ENCODE measurements at regions not wholly inside any gene's neighbourhood (a gene's known extent, or its start where the extent isn't known, plus 50 kb on each side); places are given as distances from the start of the nearest gene placed in this dataset.

- in situ Hi-C loops (cut with MboI; ENCODE audit: low sequenced_read_pairs) = no loop called here
- Histone ChIP-seq H3K4ac (ENCODE audit: low read depth, low read length) (no peak overlapping the region), H3K4me2 (ENCODE audit: low read depth, low read length) (peak overlapping the region; percentile 41; the same call in 1 of the 2 replicates), H3K36me3 (ENCODE audit: control insufficient read depth, insufficient read depth, low read length) (no peaks in the 10 kb centered on the region), H4K5ac (ENCODE audit: low read depth, low read length) (no peak overlapping the region; the same call in 1 of the 2 replicates), H3K4me3 (ENCODE audit: insufficient read depth, low read depth, low read length) (no peak overlapping the region), H3K9me1 (ENCODE audit: insufficient read depth, low read length) (no peaks in the 10 kb centered on the region), H3K9me3 (ENCODE audit: control insufficient read depth, insufficient read depth, low read length) (no peaks in the 10 kb centered on the region), H3K27me3 (ENCODE audit: control insufficient read depth, insufficient read depth, low read length) (no peaks in the 10 kb centered on the region), H3K56ac (ENCODE audit: extremely low read depth, insufficient read depth, low read length) (no peak overlapping the region), H2BK120ac (ENCODE audit: low read depth, low read length) (0 out of 2 replicates have a peak overlapping the region, but pooled peaks have one; percentile 3), H2AK5ac (ENCODE audit: low read depth, low read length) (no peak overlapping the region), H4K8ac (ENCODE audit: low read depth in 2 of 2, low read length in 2 of 2) (no peak overlapping the region), H2AFZ (replicated peaks; ENCODE audit: low read length, poor library complexity) (no peak overlapping the region), H3K23ac (ENCODE audit: low read depth, low read length) (no peak overlapping the region), H3K79me1 (ENCODE audit: low read depth in 1 of 2, low read length in 2 of 2) (no peaks in the 10 kb centered on the region), H3K27ac (ENCODE audit: insufficient read depth, low read length) (no peak overlapping the region; the same call in 1 of the 2 replicates), H2BK15ac (ENCODE audit: low read depth, low read length) (no peak overlapping the region), H3K4me1 (ENCODE audit: control insufficient read depth, insufficient read depth, low read length) (peaks cover 4% of the 10 kb centered on the region; the same call in 1 of the 2 replicates), H2AK9ac (replicated peaks; ENCODE audit: low read depth, low read length, poor library complexity) (no peak overlapping the region), H3K14ac (replicated peaks; ENCODE audit: low read depth, low read length) (no peak overlapping the region), H2BK5ac (ENCODE audit: low read depth, low read length, poor library complexity, severe bottlenecking) (peak overlapping the region; percentile 73), H4K91ac (ENCODE audit: insufficient read depth, low read depth, low read length) (no peak overlapping the region), H4K20me1 (ENCODE audit: insufficient read depth, low read length) (no peaks in the 10 kb centered on the region), H3K18ac (ENCODE audit: low read depth, low read length) (peak overlapping the region; percentile 77; the same call in 1 of the 2 replicates), H2BK20ac (ENCODE audit: low read depth, low read length) (peak overlapping the region; percentile 27; the same call in 1 of the 2 replicates), H3K9ac (ENCODE audit: low read depth, low read length) (no peak overlapping the region)
- no TSS peak for BruUV-seq (replicated peaks)
- DNase-seq = no peak
- CTCF ChIA-PET = interaction anchor here (0.6 kb wide), 1 partner anchor 459 kb away, joined by 4 read pairs; no protein-coding TSS in a partner anchor
- POLR2A ChIA-PET (ENCODE audit: unreplicated experiment) = no interaction called here
- intact Hi-C loops (cut with micrococcal nuclease) = no loop called here
- no CpG with 5 or more reads among the region's 1 CpG for WGBS, 2 experiments (ENCODE audit: extremely low coverage in 2 of 2, insufficient read length in 1 of 2)
- dilution Hi-C loops (cut with HindIII; ENCODE audit: low sequenced_read_pairs, unreplicated experiment) = no loop called here
- TF ChIP-seq ELK1 (IDR thresholded peaks at IDR 0.05; ENCODE audit: borderline replicate concordance, low read depth, low read length) = no peak
- peak; percentile 68 for ATAC-seq (ENCODE audit: low read depth)
Measured at GRCh38 chr12:20142316-20142715, 226.0 kb upstream of the PDE3A start.
